ENCODE measurements at regions not wholly inside any gene's neighbourhood (a gene's known extent, or its start where the extent isn't known, plus 50 kb on each side); places are given as distances from the start of the nearest gene placed in this dataset.
"Not testable (repeated sequence)": the region's sequence is repeated elsewhere in the genome, so short reads cannot be mapped to it uniquely, and the experiment has no call there.

- Mint-ChIP-seq H3K27me3 (ENCODE audit: low read depth) (no peaks in the 10 kb centered on the region), H3K36me3 (ENCODE audit: low read depth) (no peaks in the 10 kb centered on the region), H3K9me3 (ENCODE audit: low read depth) (no peaks in the 10 kb centered on the region), H3K4me3 (ENCODE audit: unreplicated experiment) (no peak overlapping the region), H3K27ac (ENCODE audit: unreplicated experiment) (no peak overlapping the region), H3K4me1 (ENCODE audit: low read depth) (peaks cover 12% of the 10 kb centered on the region)
- no peak for DNase-seq (ENCODE audit: low spot score)
- TF ChIP-seq CTCF (IDR thresholded peaks at IDR 0.05) = no peak
Measured at GRCh38 chr5:122615832-122616231, 159.0 kb upstream of the SNX2 start.

GRCh38 chr5:122618046-122618445 lies 156.8 kb upstream of the SNX2 start:
- H3K4me3 Mint-ChIP-seq (ENCODE audit: unreplicated experiment); H3K9me3 Mint-ChIP-seq (ENCODE audit: low read depth); H3K27ac Mint-ChIP-seq (ENCODE audit: unreplicated experiment); DNase-seq (ENCODE audit: low spot score); H3K36me3 Mint-ChIP-seq (ENCODE audit: low read depth); H3K4me1 Mint-ChIP-seq (ENCODE audit: low read depth); H3K27me3 Mint-ChIP-seq (ENCODE audit: low read depth): not testable (repeated sequence)

GRCh38 chr5:122620768-122621167 lies 154.1 kb upstream of the SNX2 start:
- not testable (repeated sequence) for H3K27me3 Mint-ChIP-seq (ENCODE audit: low read depth); DNase-seq (ENCODE audit: low spot score); H3K36me3 Mint-ChIP-seq (ENCODE audit: low read depth); H3K9me3 Mint-ChIP-seq (ENCODE audit: low read depth); H3K27ac Mint-ChIP-seq (ENCODE audit: unreplicated experiment); H3K4me1 Mint-ChIP-seq (ENCODE audit: low read depth); H3K4me3 Mint-ChIP-seq (ENCODE audit: unreplicated experiment)

- not testable (repeated sequence) for H3K4me3 Mint-ChIP-seq (ENCODE audit: unreplicated experiment); H3K4me1 Mint-ChIP-seq (ENCODE audit: low read depth); DNase-seq (ENCODE audit: low spot score); H3K27me3 Mint-ChIP-seq (ENCODE audit: low read depth); H3K36me3 Mint-ChIP-seq (ENCODE audit: low read depth); H3K9me3 Mint-ChIP-seq (ENCODE audit: low read depth); H3K27ac Mint-ChIP-seq (ENCODE audit: unreplicated experiment)
Measured at GRCh38 chr5:122628714-122629113, 146.2 kb upstream of the SNX2 start.

- no peak for TF ChIP-seq CTCF (IDR thresholded peaks at IDR 0.05)
- peaks cover 1% of the 10 kb centered on the region for H3K36me3 Mint-ChIP-seq (ENCODE audit: low read depth)
- no peak overlapping the region for H3K4me3 Mint-ChIP-seq (ENCODE audit: unreplicated experiment)
- H3K4me1 Mint-ChIP-seq (ENCODE audit: low read depth) = no peaks in the 10 kb centered on the region
- H3K9me3 Mint-ChIP-seq (ENCODE audit: low read depth) = peaks cover 8% of the 10 kb centered on the region
- peaks cover 4% of the 10 kb centered on the region for H3K27me3 Mint-ChIP-seq (ENCODE audit: low read depth)
- H3K27ac Mint-ChIP-seq (ENCODE audit: unreplicated experiment) = no peak overlapping the region
- DNase-seq (ENCODE audit: low spot score) = no peak
Measured at GRCh38 chr5:122629121-122629677, 145.7 kb upstream of the SNX2 start.

- DNase-seq (ENCODE audit: low spot score) = no peak
- H3K4me1 Mint-ChIP-seq (ENCODE audit: low read depth) = peaks cover 11% of the 10 kb centered on the region
- H3K4me3 Mint-ChIP-seq (ENCODE audit: unreplicated experiment) = no peak overlapping the region
- H3K27ac Mint-ChIP-seq (ENCODE audit: unreplicated experiment) = no peak overlapping the region
- peaks cover 5% of the 10 kb centered on the region for H3K27me3 Mint-ChIP-seq (ENCODE audit: low read depth)
- peaks cover 2% of the 10 kb centered on the region for H3K36me3 Mint-ChIP-seq (ENCODE audit: low read depth)
- TF ChIP-seq CTCF (IDR thresholded peaks at IDR 0.05) = no peak
- H3K9me3 Mint-ChIP-seq (ENCODE audit: low read depth) = peaks cover 8% of the 10 kb centered on the region
Measured at GRCh38 chr5:122638581-122638980, 136.3 kb upstream of the SNX2 start.

- H3K36me3 Mint-ChIP-seq (ENCODE audit: low read depth) = peaks cover 1% of the 10 kb centered on the region
- TF ChIP-seq CTCF (IDR thresholded peaks at IDR 0.05) = no peak
- no peak overlapping the region for H3K27ac Mint-ChIP-seq (ENCODE audit: unreplicated experiment)
- no peak overlapping the region for H3K4me3 Mint-ChIP-seq (ENCODE audit: unreplicated experiment)
- peaks cover 3% of the 10 kb centered on the region for H3K27me3 Mint-ChIP-seq (ENCODE audit: low read depth)
- H3K9me3 Mint-ChIP-seq (ENCODE audit: low read depth) = peaks cover 6% of the 10 kb centered on the region
- peaks cover 11% of the 10 kb centered on the region for H3K4me1 Mint-ChIP-seq (ENCODE audit: low read depth)
- DNase-seq (ENCODE audit: low spot score) = no peak
Measured at GRCh38 chr5:122639033-122639432, 135.8 kb upstream of the SNX2 start.

Data from chondrocyte (in vitro differentiated cells).